Posterior vena cava (tissue), 2 donors: ENCODE measurements at regions not wholly inside any gene's neighbourhood (a gene's known extent, or its start where the extent isn't known, plus 50 kb on each side); places are given as distances from the start of the nearest gene placed in this dataset.
"Not testable (repeated sequence)": the region's sequence is repeated elsewhere in the genome, so short reads cannot be mapped to it uniquely, and the experiment has no call there.

Experiments
- DNase-seq: peaks from one replicate; pipeline ENCODE4 v3.0.0-alpha.2; 2020; ENCODE audit warnings: low spot score
- intact Hi-C, 2 donors: fragments of 100-400 bp; cut with DNase I; formaldehyde crosslinking; loops; one replicate each; pipeline versions ENCODE4 v1.14.1 to v1.14.2; 2022 to 2023
- donor health status: DM: yes; HTN: yes; CAD: no.
- donor health status: DM: yes; HTN: yes; CAD: no.

- not testable (repeated sequence) for DNase-seq
- intact Hi-C loops: loop anchor here in 1 of 2 donors (5.0 kb wide), 1 partner anchor 419 kb away; no protein-coding TSS in a partner anchor
Measured at GRCh38 chr4:17003606-17004392, 105.4 kb upstream of the LDB2 start.

- intact Hi-C loops: no loop called here
Measured at GRCh38 chr4:16995451-16995850, 97.0 kb upstream of the LDB2 start.

GRCh38 chr4:16993956-16994840 lies 95.8 kb upstream of the LDB2 start:
- no peak for DNase-seq
- intact Hi-C loops: no loop called here

More at GRCh38 chr4:16995451-16995850, 97.0 kb upstream of the LDB2 start:
- DNase-seq: no peak

GRCh38 chr4:16992566-16993225 lies 94.3 kb upstream of the LDB2 start:
- intact Hi-C loops: no loop called here
- no peak for DNase-seq

- intact Hi-C loops: no loop called here
- DNase-seq: no peak
Measured at GRCh38 chr4:16991450-16991849, 93.0 kb upstream of the LDB2 start.

- DNase-seq: no peak
- intact Hi-C loops: no loop called here
Measured at GRCh38 chr4:16989371-16989770, 90.9 kb upstream of the LDB2 start.

GRCh38 chr4:16988814-16989213 lies 90.4 kb upstream of the LDB2 start:
- DNase-seq: no peak
- intact Hi-C loops: no loop called here

GRCh38 chr4:16977081-16977480 lies 78.6 kb upstream of the LDB2 start:
- no peak for DNase-seq
- intact Hi-C loops: no loop called here

GRCh38 chr4:16969696-16970135 lies 71.3 kb upstream of the LDB2 start:
- peak; percentile 81 for DNase-seq
- intact Hi-C loops: no loop called here

- DNase-seq: peak; percentile 86
Measured at GRCh38 chr4:16967722-16968121, 69.3 kb upstream of the LDB2 start.

GRCh38 chr4:16959305-16959704 lies 60.9 kb upstream of the LDB2 start:
- no peak for DNase-seq

More at GRCh38 chr4:16967722-16968121, 69.3 kb upstream of the LDB2 start:
- intact Hi-C loops: no loop called here

GRCh38 chr4:16952896-16953630 lies 54.6 kb upstream of the LDB2 start:
- DNase-seq: no peak
- intact Hi-C loops: no loop called here

More at GRCh38 chr4:16959305-16959704, 60.9 kb upstream of the LDB2 start:
- intact Hi-C loops: no loop called here

- DNase-seq: no peak
- intact Hi-C loops: no loop called here
Measured at GRCh38 chr4:16952462-16952871, 54.0 kb upstream of the LDB2 start.
